H1 (cell line): ENCODE measurements at regions not wholly inside any gene's neighbourhood (a gene's known extent, or its start where the extent isn't known, plus 50 kb on each side); places are given as distances from the start of the nearest gene placed in this dataset.

Experiments
- E2F6 ChIP-seq: IDR thresholded peaks from 2 replicates; pipeline ENCODE4 v1.6.1; 2012; ENCODE audit warnings: inconsistent platforms

GRCh38 chr10:58991856-58992255 lies 184.6 kb upstream of the PHYHIPL start (continued):
- no peak for TF ChIP-seq E2F6
- TF ChIP-seq, all 59 proteins: peak for 0
